BLaER1 (cell line): ENCODE measurements at regions not wholly inside any gene's neighbourhood (a gene's known extent, or its start where the extent isn't known, plus 50 kb on each side); places are given as distances from the start of the nearest gene placed in this dataset.

Source experiments
- H3K27ac ChIP-seq: shearing (Covaris generic); formaldehyde crosslinking; 2 replicates; pipeline ENCODE4 v1.8.1; 2022
- H3K27me3 ChIP-seq: shearing (Covaris generic); formaldehyde crosslinking; 2 replicates; pipeline ENCODE4 v1.8.1; 2022
- H3K36me3 ChIP-seq: shearing (Covaris generic); formaldehyde crosslinking; 2 replicates; pipeline ENCODE4 v1.8.1; 2022
- H3K4me1 ChIP-seq: shearing (Covaris generic); formaldehyde crosslinking; 2 replicates; pipeline ENCODE4 v1.8.1; 2022
- H3K4me2 ChIP-seq: shearing (Covaris generic); formaldehyde crosslinking; 2 replicates; pipeline ENCODE4 v1.8.1; 2022
- H3K4me3 ChIP-seq: shearing (Covaris generic); formaldehyde crosslinking; 2 replicates; pipeline ENCODE4 v1.8.1; 2022
- H3K9ac ChIP-seq: shearing (Covaris generic); formaldehyde crosslinking; 2 replicates; pipeline ENCODE4 v1.8.1; 2022
- H3K9me3 ChIP-seq: shearing (Covaris generic); formaldehyde crosslinking; 2 replicates; pipeline ENCODE4 v1.8.1; 2022
- H4K20me1 ChIP-seq: shearing (Covaris generic); formaldehyde crosslinking; 2 replicates; pipeline ENCODE4 v1.8.1; 2022
- Cebpa-rat ChIP-seq: shearing (Covaris generic); IDR thresholded peaks from 2 replicates; pipeline ENCODE4 v1.8.1; 2022

- no peak overlapping the region for H3K4me2 ChIP-seq
- H3K36me3 ChIP-seq, result no peaks in the 10 kb centered on the region
- H3K9ac ChIP-seq, result no peak overlapping the region
- H3K4me1 ChIP-seq, result no peaks in the 10 kb centered on the region
- no peaks in the 10 kb centered on the region for H3K27me3 ChIP-seq
- no peaks in the 10 kb centered on the region for H3K9me3 ChIP-seq
- no peak overlapping the region for H3K27ac ChIP-seq
- no peaks in the 10 kb centered on the region for H4K20me1 ChIP-seq
- H3K4me3 ChIP-seq, result no peak overlapping the region
- TF ChIP-seq Cebpa-rat, result no peak
These were observed 84.9 kb downstream of the METTL4 start for GRCh38 chr18:2486426-2486825.
